D721Med (cell line): ENCODE measurements at regions not wholly inside any gene's neighbourhood (a gene's known extent, or its start where the extent isn't known, plus 50 kb on each side); places are given as distances from the start of the nearest gene placed in this dataset.
A peak's percentile ranks its signal among the peaks of the same experiment; 100 is the strongest.
"Not testable (repeated sequence)": the region's sequence is repeated elsewhere in the genome, so short reads cannot be mapped to it uniquely, and the experiment has no call there.

Experiments
- DNase-seq: peaks from one replicate; pipeline ENCODE4 v3.0.0; 2011; ENCODE audit warnings: low spot score; ENCODE audit not compliant: insufficient read length
- FAIRE-seq: peaks from 2 replicates; lab custom pipeline; 2011; peaks lifted over from hg19 to GRCh38; lab: Jason Lieb, UNC
- TF ChIP-seq, protein P1 (sequence below): IDR thresholded peaks from 2 replicates; pipeline ENCODE4 v1.5.1; 2012; ENCODE audit warnings: mild to moderate bottlenecking, control low read depth; ENCODE audit not compliant: insufficient read depth; ENCODE audit errors: missing control alignments

DNA sequence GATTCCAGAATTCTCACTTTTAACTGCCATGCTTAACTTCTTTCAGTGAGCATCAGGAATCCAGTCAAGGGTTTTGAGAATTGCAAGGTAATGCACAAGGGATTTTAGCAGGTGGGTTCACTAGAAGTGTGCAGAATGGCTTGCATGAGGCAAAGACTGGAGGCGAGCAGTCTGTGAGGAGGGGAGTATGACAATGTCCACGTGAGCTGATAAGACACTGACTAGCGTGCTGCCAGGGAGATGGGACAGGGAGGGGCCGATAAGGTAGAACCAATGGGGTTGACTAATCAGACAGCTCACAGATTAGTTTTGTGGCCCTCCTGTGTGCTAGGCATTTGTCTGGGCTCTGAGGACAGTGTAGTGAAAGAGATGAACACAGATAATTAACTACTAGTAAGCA is 102.0 kb upstream of the DAZL start:
- TF ChIP-seq, protein P1, sequence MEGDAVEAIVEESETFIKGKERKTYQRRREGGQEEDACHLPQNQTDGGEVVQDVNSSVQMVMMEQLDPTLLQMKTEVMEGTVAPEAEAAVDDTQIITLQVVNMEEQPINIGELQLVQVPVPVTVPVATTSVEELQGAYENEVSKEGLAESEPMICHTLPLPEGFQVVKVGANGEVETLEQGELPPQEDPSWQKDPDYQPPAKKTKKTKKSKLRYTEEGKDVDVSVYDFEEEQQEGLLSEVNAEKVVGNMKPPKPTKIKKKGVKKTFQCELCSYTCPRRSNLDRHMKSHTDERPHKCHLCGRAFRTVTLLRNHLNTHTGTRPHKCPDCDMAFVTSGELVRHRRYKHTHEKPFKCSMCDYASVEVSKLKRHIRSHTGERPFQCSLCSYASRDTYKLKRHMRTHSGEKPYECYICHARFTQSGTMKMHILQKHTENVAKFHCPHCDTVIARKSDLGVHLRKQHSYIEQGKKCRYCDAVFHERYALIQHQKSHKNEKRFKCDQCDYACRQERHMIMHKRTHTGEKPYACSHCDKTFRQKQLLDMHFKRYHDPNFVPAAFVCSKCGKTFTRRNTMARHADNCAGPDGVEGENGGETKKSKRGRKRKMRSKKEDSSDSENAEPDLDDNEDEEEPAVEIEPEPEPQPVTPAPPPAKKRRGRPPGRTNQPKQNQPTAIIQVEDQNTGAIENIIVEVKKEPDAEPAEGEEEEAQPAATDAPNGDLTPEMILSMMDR, result no peak
- no peak for DNase-seq
- no peak for FAIRE-seq

DNA sequence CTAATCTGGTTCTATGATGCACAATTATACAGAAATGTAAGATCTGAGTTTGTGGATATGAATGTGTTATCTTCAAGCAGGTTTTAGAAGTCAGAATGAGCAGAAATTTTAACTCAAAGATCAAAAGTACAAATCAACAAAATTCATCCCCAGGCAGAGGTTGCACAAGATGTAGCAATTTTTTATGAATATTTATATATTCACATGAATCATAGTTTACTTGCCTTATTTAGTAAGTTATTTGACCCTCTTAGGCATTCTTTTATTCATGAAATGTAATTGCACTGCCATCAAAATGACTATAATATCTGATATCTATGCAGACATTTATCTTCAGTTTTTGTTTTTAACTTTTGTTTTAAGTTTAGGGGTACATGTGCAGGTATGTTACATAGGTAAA is 103.1 kb upstream of the DAZL start:
- TF ChIP-seq, protein P1, result no peak
- no peak for FAIRE-seq
- no peak for DNase-seq

DNA sequence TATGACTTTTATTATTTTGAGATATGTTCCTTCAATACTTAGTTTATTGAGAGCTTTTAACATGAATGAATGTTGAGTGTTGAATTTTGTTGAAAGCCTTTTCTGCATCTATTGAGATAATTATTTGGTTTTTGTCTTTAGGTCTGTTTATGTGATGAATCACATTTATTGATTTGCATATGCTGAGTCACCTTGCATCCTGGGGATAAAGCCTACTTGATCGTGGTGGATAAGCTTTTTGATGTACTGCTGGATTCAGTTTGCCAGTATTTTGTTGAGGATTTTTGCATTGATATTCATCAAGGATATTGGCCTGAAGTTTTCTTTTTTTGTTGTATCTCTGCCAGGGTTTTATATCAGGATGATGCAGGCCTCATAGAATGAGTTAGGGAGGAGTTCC is 106.5 kb upstream of the DAZL start:
- not testable (repeated sequence) for DNase-seq, FAIRE-seq

DNA sequence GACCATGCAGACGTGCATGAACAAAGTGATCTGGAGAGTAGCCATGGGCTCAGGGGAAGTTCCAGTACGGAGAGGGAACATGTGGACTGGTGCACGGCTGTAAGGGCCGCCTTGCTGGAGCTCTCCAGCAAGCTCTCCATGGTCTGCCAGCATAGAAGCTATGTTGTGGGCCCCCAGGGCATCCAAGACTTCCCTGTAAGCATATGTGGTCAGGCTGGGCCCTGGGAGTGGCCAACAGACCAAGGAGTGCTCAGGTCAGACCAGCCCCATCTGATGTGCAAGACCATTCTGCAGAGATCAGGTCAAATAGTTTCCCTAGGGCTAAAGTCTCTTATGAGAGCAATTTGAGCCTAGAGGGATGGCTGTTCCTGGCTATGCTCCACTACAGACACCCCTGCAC is 110.1 kb upstream of the DAZL start:
- TF ChIP-seq, protein P1, result no peak
- no peak for DNase-seq
- FAIRE-seq, result no peak

DNA sequence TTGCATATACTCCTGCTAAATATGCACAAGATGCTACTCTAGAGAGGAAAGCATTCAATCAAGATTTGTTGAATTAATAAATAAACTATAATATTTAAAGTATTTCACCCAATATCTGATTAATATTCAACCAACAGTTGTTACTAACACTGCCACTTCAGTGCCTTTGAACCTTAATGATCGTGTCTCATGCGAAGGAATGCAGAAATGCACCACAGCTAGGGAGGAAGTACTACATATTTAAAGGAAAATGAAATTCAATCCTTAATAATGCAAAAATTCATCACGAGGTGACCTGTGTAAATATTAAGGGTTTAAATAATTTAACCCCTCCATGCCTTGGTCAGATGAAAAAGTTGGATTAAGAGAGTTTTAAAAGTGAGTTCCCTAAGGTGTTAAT is 114.2 kb upstream of the DAZL start:
- FAIRE-seq, result no peak
- TF ChIP-seq, protein P1, result no peak

DNA sequence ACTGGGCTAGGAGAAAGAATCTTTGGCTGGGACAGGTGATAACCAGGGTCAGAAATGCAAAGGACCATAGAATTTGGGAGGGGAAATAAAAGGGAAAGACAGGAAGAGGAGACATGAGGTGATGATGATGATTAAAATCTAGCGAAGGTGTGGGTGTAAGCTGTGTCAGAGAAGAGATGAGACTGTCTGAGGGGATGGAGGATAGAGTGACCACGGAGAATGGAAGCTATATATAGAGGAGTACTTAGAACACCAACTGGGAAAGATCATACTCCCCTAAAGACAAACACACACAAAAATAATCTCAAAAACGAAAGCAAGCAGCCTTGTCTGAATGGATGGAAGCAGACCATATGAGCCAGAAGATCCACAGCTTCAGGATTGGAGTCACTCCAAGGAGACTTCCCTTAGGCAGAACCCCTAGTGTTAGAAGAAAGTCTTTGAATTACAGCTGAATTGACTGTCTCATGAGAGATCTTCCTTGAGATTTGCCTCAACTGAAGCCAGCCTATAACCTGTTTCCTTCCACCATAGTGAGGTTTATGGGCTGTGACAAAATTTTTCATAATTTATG is 115.2 kb upstream of the DAZL start:
- FAIRE-seq, result no peak
- TF ChIP-seq, protein P1, result no peak
- no peak for DNase-seq

More for the DNA sequence above, 114.2 kb upstream of the DAZL start:
- no peak for DNase-seq

DNA sequence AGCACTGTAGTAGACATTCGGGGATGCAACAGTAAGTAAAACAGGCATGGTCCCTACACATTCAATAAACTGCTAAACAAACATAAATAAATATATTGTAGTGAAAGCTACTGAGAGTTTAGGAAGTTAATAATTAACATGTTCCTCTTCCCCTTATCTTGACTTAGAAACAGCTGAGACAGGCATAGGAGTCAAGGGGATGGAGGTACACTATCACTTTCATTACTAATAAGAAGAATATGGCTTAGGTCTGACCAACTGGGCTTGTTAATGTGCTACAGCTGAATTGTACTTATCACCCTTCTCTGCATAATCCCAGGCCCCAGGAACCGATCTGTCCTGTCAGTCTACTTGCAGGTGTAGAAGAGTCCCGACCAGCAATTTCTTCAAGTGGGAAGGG is 116.3 kb upstream of the DAZL start:
- FAIRE-seq, result no peak
- no peak for DNase-seq
- TF ChIP-seq, protein P1, result no peak

DNA sequence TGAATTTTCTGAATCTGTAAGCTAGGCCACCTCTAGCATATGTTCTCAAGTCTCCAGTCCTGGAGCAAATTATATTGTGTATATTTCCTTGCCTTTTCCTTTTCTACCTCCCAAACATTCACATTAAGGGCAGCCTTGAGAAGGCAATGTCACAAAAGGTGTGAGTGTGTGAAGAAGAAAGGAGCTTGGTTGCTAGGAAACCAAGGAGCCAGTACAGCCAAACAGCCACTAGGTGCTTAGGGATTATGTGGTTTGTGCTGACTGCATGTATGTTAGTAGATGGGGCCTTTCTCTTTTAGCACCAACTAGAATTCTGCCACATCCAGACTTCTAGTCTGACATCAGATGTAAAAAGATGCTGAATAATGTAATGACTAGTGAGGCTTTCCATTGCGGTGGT is 118.8 kb upstream of the DAZL start:
- DNase-seq (peak; percentile 21), FAIRE-seq (peak; percentile 96)
- TF ChIP-seq, protein P1, result peak; percentile 9
